ENCODE measurements at regions not wholly inside any gene's neighbourhood (a gene's known extent, or its start where the extent isn't known, plus 50 kb on each side); places are given as distances from the start of the nearest gene placed in this dataset.

DNA sequence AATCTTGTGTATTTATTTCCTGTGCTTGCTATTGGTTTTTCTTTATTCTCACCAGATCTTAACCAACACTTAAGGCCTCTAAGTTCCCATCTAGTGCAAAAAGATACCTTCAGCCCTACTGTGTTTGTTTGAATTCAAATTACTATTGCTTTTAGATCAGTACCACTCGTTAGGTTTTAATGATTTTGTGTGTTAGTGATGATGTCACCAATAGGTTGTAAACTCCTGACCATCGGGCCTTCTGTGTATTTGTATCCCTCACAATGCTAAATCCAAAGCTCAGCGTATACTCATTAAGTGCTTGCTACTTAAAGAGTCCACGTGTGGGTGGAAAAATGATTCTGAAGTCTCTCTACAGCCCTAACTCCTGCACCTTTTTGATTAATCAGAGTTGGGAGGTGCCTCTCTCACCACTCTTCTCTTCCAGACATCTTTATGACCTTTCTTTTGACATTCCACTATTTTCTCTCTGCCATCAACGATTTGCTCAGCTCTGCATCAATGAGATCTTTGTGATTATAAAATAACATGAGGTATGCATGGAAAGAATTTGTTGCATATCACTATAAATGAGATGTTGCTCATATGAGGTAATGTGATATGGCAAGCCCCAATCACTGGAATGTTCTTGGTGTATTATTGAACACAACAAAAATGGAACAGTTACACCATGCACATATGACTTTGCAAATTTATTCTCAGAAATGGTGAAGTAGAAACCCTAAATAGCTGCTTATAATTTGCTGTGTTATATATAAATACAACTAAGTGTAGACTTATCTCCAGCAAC lies 55.1 kb upstream of the LAMA2 start:
- DNase-seq = no peak

DNA sequence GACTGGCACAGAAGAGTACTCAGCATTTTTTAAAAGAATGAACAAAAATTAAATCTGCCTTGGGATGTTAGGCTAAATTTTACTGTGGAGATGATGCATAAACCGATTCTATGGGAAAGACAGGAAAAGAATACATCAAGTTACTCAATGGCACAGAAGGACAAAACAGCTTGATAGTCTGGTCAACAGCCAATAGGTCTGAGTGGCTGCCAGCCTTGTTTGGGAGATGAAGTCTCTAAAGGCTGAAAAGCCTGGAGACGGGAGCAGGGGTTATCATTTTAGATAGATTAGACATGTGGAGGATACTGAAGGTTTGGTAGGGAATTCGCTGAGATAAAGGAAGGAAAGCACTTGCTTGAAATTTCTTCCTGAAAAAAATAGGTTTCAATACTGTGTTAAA lies 56.3 kb upstream of the LAMA2 start:
- DNase-seq = no peak

DNA sequence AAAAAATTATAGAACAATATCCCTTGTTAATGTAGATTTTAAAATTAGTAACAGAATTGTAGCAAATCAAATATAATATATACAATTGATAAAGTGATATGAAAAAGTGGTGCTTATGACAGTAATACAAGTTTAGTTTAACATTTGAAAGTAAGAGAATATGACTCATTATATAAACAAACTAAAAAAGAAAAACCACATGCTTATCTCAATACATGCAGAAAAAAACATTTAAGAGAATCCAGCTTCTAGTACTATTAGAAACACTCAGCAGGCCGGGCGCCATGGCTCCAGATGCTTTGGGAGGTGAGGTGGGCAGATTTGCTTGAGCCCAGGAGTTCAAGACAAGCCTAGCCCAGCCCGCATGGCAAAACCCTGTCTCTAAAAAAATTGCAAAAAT lies 60.7 kb upstream of the LAMA2 start:
- no peak for DNase-seq

DNA sequence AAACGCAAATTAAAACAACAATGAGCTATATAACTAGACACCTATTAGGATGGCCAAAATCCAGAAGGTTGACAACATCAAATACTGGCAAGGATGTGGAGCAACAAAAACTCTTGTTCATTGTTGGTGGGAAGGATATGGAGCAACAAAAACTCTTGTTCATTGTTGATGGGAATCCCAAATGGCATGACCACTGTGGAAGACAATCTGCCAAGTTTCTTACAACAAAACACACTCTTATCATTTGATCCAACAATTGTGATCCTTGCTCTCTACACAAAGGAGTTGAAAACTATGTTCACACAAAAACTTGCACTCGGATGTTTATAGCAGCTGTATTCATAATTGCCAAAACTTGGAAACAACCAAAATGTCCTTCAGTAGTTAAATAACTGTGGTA lies 61.8 kb upstream of the LAMA2 start:
- DNase-seq = no peak

DNA sequence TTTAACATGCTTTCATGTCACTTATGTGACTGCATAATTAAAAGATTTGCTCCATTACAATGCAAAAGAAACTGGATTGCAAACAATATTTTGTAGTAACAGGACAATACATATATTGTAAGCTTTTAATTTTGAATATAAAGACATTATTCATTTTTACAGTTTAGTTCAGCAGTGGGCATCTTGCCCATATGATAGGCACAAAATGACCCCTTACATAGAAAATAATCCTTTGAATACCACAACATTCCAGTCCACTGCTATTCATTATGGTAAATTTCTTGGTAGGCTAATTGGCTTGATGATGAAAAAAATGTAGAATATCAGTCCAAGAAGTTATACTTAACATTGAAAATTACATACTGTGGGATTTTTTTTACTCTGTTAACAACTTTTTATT lies 74.1 kb upstream of the LAMA2 start:
- no peak for DNase-seq

DNA sequence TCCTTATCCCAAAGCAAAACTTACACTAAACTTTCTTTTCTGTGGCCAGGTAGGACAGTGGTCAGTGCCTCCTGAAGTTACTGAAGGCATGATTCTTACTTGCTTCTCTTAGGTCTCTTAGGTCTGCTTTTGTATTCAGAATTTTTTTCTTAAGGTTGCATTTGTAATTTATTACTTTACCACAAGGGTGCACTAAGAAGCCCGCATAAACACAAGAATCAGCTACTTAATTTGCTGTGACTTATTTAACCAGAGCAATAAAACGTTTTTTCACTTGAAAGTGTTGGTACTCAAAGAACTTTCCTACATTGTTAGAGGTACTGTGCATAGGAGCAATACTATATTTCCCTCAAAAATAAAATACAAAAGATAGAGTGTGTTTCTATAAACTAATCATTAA lies 75.4 kb upstream of the LAMA2 start:
- peak; percentile 63 for DNase-seq

DNA sequence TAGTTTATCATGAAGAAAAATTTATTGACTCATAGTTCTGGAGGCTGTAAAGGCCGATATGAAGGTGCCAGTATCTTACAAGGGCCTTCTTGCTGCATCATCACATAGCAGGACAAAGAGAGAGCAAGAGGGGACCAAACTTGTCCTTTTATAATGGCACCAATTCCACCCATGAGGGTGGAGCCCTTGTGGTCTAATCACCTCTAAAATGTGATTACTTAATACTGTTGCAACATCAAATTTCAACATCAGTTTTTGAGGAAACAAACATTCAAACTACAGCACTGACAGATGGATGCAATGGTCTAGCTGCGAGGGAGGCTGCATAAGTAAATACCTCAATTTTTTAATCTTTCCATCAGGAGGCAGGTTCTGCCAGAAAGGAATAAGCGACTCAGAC lies 76.7 kb upstream of the LAMA2 start:
- DNase-seq = no peak

DNA sequence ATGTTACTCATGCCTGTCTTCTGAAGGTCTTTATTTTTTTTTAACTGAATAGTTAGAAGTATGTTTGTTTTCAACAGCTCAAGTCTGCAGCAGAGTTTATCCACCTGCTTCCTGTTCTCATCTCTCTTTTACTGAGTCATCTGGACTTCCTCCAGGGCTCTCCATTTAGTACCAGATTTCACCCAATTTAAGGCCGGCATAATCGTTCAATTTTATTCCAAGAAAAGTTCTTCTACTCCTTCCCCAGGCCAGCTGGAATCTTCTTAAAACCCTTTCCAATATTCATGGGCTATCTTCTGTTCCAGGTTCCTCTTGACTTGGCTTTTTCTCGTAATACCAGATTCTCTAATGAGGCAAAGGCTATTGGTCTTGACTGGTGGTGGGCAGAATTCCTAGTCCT lies 79.0 kb upstream of the LAMA2 start:
- DNase-seq = peak; percentile 39

DNA sequence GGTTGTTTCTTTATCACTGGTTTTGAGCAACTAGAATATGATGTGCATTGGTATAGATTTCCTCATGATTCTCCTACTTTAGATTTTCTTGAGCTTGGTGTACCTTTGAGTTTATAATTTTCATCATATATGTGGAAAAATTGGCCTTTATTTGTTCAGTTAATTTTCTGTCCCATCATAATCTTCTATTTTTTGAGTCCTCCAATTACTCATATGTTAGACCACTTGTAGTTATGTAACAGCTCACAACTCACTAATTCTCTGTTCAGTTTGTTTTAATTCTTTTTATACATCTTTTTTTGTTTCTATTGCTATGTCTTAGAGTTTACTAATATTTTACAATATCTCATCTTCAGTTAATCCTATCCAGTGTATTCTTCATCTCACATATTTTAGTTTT lies 81.3 kb upstream of the LAMA2 start:
- DNase-seq = no peak

DNA sequence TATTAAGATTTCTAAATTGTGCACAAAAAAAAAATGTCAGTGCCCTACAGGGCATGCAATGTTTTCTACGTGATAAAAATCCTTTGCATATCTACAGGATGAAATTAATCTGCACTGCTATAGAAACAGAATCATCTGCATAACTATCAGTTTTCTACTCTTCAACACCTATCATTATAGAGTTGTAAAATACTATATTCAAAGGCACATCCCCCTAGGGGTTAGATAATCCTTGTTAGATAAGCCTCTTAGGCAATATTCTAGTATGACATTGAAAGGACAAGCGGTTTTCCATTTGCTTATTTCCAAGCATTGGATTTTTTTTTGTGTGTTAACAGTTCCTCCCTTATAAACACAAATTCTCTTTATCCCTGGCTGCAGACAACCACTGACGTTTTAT lies 98.7 kb upstream of the LAMA2 start:
- no peak for DNase-seq

DNA sequence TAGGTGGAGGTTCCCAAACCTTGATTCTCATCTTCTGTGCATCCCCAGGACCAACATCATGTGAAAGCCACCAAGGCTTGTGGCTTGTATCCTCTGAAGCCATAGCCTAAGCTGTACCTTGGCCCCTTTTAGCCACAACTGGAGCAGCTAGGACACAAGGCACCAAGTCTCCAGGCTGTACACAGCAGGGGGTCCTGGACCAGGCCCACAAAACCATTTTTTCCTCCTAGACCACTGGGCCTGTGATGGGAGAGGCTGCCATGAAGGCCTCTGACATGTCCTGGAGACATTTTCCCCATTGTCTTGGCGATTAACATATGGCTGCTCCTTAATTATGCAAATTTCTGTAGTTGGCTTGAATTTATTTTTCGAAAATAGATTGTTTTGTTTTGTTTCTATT lies 114.8 kb upstream of the LAMA2 start:
- DNase-seq = no peak

DNA sequence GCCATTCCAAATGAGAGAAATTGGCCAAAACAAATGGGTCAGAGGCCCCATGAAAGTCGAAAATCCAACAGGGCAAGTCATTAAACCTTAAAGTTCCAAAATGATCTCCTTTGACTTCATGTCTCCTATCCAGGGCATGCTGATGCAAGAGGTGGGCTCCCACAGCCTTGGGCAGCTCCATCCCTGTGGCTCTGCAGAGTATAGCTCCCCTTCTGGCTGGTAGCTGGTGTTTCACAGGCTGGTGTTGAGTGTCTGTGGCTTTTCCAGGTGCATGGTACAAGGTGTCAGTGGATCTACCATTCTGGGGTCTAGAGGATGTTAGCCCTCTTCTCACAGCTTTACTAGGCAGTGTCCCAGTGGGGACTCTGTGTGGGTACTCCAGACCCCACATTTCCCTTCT lies 115.2 kb upstream of the LAMA2 start:
- no peak for DNase-seq

DNA sequence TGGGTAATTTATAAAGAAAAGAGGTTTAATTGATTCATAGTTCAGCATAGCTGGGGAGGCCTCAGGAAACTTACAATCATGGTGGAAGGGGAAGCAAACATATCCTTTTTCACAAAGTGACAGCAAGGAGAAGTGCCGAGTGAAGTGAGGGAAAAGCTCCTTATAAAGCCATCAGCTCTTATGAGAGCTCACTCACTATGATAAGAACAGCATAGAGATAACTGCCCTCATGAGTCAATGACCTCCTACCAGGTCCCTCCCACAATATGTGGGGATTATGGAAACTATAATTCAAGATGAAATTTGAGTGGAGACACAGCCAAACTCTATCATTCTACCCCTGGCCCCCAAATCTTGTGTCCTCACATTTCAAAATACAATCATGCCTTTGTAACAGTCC lies 115.8 kb upstream of the LAMA2 start:
- no peak for DNase-seq

DNA sequence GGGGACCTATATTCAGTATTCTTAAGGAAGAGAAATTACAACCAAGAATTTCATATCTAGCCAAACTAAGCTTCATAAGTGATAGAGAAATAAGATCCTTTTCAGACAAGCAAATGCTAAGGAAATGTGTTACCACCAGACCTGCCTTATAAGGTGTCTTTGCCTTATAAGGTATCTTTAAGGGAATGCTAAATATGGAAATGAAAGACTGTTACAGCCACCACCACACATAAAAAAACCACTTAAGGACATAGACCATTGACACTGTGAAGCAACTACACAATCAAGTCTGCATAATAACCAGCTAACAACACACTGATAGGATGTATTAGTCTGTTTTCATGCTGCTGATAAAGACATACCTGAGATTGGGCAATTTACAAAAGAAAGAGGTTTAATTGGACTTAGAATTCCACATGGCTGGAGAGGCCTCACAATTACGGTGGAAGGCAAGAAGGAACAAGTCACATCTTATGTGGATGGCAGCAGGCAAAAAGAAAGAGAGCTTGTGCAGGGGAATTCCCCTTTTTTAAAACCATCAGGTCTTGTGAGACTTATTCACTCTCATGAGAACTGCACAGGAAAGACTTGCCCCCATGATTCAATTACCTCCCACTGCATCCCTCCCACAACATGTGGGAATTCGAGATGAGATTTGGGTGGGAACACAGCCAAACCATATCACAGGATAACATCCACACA lies 119.2 kb upstream of the LAMA2 start:
- DNase-seq = no peak

DNA sequence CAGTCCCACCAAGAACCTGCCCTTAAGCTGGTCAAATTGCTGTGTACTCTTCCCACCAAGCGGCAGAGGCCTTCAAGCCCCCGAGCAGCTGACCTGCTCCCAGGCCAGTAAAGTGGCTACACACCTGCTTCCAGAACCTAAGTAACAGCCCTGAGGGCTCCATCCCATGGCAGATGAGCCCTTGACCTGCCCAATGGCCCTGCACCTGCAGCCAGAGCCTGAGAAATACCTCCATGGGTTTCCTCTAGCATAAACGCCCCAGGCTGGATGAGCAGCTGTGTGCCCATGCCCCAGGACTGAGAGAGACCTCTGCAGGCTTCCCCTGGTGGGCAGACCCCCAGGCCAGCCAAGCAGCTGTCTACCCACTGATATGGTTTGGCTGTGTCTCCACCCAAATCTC lies 123.0 kb upstream of the LAMA2 start:
- no peak for DNase-seq

DNA sequence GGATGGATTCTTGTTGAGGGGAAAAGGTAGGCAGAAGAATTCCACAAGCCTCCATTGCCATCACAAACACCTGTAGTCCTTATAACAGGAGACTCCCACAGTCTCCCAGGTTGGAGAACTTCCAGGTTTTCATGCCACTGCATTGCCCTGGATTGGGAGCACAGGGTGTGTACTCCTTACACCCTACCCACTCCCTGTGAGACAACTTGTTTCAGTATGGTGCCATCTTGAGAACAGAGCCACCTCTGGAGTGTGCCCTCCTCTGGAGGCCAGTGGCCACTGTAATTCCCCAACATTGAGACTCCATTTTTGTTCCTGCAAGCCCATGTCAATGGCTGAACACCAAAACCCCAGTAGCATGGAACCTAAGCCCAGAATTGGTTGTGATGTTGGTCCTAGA lies 123.5 kb upstream of the LAMA2 start:
- no peak for DNase-seq

DNA sequence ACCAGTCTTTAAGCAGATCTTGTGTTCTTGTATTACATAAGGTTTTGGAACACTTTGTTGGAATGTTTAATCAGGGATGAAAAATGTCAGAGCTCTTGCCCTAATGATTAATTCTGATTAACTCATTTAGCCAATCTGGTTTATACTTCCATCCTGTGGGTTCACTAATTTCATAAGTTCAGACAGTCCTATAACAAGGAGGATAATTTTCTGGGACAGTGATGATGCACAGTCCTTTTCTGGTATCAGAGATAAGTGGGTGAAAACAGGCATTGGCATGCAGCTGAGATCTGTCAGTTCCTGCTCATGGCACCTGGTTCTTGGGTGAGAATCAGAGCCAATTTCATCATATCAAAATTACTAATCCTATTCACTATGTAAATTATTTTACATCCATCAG lies 125.0 kb upstream of the LAMA2 start:
- no peak for DNase-seq

DNA sequence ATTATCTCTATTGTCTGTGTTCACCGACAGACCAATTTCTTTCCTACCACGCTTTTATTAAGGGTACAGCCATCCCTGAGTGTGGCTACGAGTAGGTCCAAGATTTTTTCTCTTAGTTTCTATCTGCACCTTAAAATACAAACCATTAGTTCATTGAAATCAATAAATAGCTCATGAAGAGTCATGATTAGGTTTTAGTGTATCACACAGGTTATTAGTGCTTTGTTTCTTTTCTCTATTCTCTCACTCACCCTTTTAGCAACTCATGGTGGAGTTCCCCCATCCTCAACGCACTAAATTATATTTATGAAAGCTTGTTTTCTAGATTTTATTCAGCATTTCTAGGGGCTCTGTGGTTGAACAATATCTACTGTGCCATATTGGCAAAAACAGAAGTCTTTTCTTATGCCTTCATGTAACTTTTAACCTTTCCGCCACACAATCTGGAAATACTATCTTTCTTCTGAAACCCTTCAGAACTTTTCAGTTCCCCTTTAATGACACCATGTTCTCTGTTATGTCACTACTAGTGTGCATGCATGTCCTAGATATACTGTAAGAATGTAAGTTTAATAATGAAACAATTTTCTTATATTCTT lies 128.2 kb upstream of the LAMA2 start:
- DNase-seq = no peak

DNA sequence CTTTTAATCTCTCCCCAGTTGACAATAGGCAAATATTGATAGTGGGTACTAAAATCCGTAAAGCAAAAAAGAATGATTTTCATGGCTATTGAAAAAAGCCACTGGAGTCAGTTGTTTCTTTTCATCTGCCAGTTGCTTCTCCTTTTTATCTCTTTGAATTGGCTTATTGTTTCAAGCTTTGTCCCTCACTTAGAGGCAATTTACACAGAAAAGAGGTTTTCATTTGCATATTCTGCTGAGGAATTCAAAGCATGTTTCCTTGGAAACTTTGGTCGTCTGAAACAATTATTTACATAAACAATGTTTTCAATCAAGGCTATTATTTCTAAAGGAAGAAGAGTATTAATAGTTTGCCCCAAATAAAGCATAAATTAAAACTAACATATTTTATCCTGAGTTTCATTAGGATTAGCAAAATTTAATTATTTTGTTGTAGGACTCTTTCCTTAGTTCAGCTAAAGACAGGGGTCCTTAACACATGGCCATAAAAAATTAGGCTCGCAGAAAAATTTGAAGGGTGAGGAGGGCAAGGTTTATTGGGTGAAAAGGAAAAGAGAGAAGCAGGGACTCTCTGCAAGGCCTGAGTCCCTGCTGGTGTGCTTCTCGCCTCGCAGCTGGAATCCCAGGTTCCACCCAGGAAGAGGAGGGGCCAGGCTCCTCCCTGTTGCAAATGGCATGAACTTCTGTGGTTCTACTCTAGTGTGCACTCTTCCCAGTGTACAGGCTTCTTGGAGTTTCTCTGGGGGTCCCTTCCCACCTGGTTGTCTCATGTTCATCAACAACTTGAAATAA lies 138.8 kb upstream of the LAMA2 start:
- no peak for DNase-seq

DNA sequence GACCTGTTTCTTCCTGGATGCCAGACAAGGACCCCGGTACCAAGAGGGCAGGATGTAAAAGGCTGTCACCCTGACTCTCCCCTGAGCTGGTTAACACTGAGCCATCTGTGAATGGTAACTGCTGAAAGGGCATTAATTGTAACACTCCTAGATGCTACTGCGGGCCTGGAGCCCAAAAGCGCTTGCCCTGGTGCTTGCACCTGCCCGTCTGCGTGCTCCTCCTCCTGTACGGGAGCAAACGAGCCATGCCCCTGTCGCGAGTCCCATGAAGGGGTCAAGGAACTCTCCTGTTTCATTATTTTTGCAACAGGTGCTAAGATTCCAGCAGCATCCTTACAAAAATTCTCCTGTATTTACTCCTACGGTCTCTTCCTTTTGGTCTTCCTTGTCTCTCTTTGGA lies 140.0 kb upstream of the LAMA2 start:
- DNase-seq = no peak

DNA sequence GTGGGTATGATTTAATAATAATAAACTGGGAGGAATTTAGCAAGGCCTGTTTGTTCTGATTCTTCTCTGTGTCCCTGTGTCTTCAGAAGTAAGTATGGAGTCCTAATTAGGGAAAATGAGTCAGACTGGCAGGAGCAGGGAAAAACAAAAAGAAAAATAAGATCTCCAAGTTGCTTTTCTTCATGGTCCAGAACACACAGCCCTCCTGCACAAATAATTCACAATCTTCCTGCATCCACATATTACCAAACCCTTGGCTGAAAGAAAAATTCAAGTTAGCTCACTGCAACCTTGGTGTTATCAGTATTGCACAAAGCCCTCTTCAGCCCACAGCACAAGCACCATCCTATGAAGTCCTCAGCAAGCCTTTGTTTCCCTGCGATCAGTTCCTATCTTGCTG lies 142.0 kb upstream of the LAMA2 start:
- no peak for DNase-seq

DNA sequence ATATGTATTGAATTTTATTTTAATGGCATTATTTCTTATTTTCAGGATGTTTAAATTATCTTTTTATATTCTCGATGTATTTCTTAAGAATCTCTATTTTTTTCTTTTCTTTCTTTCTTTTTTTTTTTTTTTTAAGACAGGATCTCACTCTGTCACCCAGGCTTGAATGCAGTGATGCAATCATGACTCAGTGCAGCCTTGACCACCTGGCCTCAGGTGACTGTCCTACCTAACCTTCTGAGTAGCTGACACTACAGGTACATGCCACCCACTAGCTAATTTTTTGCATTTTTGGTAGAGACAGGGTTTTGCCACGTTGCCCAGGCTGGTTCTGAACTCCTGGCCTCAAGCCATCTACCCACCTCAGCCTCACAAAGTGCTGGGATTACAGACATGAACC lies 143.8 kb upstream of the LAMA2 start:
- DNase-seq = no peak

DNA sequence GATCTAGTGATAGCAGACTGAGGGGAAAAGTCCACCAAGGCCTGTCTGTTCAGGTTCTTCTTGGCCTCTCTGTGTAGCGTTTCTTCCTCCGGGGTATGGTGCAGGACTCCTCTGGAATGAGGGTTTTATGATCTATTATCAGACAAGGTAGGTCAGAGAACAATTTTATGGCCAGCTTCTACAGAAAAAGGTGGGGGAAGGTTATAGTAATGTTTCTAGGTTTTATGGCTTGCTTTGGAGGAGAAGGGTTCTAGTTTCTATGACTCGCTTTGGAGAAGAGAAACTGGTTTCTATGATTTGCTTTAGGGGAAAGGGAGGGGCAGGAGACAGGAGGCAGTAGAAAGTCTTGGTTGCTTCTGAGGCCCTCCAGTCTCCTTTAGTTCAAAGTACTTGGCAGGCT lies 144.8 kb upstream of the LAMA2 start:
- DNase-seq = no peak

DNA sequence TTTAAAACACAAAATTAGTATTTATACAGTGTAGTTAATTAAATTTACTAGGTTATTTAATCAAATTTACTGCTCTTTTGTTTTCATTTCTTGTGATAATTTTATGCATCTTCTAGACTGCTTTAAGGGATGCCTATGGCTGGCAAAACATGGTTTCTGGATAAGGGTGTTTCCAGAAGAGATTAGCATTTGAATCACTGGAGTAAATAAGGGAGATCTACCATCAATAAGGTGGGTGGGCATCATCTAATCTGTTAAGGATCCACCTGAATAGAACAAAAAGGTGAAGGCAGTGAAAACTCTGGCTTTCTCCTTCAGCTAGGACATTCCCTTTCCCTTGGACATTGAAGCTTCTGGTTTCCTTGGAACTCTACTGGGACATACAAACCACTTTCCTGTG lies 146.2 kb upstream of the LAMA2 start:
- DNase-seq = no peak
